Stimulated activated naive B cell treated with anti-CD40 and anti-IgM and Interleukin-4, amounts not matched to agents 10 μg/mL and 1 μg/mL and 100 μg/mL, for 72 hours (primary cell): ENCODE measurements at regions not wholly inside any gene's neighbourhood (a gene's known extent, or its start where the extent isn't known, plus 50 kb on each side); places are given as distances from the start of the nearest gene placed in this dataset.
"Not testable (repeated sequence)": the region's sequence is repeated elsewhere in the genome, so short reads cannot be mapped to it uniquely, and the experiment has no call there.

ENCODE experiments used
- ATAC-seq, 2 donors: fragments of 150-1000 bp; cut with Tn5 transposase; replicated peaks; 2 replicates each; pipeline ENCODE4 v1.10.0; 2021; ENCODE audit warnings: moderate library complexity in 1 of 2
- DNase-seq: peaks from one replicate; pipeline ENCODE4 v3.0.0; 2021
- H3K27ac Mint-ChIP-seq: one replicate; pipeline ENCODE4 v1.8.0; 2022; ENCODE audit warnings: mild to moderate bottlenecking, mixed read lengths
- H3K27me3 Mint-ChIP-seq, 2 donors: one replicate each; pipeline ENCODE4 v1.8.0; 2022; ENCODE audit warnings: mixed read lengths in 2 of 2
- H3K36me3 Mint-ChIP-seq, 2 donors: one replicate each; pipeline ENCODE4 v1.8.0; 2022; ENCODE audit warnings: mixed read lengths in 2 of 2, mild to moderate bottlenecking in 1 of 2
- H3K4me1 Mint-ChIP-seq, 2 donors: one replicate each; pipeline ENCODE4 v1.8.0; 2022; ENCODE audit warnings: mixed read lengths in 2 of 2, mild to moderate bottlenecking in 1 of 2
- H3K4me3 Mint-ChIP-seq, 2 donors: one replicate each; pipeline ENCODE4 v1.8.0; 2022; ENCODE audit warnings: mild to moderate bottlenecking in 2 of 2, mixed read lengths in 2 of 2, moderate library complexity in 1 of 2
- H3K9me3 Mint-ChIP-seq, 2 donors: one replicate each; pipeline ENCODE4 v1.8.0; 2022; ENCODE audit warnings: mixed read lengths in 2 of 2, mild to moderate bottlenecking in 1 of 2

- H3K4me3 Mint-ChIP-seq: no peak overlapping the region
- peaks cover 8 to 23% of the 10 kb centered on the region in 2 donors for H3K27me3 Mint-ChIP-seq
- H3K27ac Mint-ChIP-seq: no peak overlapping the region
- ATAC-seq (peak; percentile 38 to 52), DNase-seq (no peak)
- no peaks in the 10 kb centered on the region for H3K36me3 Mint-ChIP-seq
- peaks cover 4 to 6% of the 10 kb centered on the region in 2 donors for H3K9me3 Mint-ChIP-seq
- no peaks in the 10 kb centered on the region for H3K4me1 Mint-ChIP-seq
Measured at GRCh38 chr12:131559517-131560516, 151.1 kb upstream of the SFSWAP start.

DNA sequence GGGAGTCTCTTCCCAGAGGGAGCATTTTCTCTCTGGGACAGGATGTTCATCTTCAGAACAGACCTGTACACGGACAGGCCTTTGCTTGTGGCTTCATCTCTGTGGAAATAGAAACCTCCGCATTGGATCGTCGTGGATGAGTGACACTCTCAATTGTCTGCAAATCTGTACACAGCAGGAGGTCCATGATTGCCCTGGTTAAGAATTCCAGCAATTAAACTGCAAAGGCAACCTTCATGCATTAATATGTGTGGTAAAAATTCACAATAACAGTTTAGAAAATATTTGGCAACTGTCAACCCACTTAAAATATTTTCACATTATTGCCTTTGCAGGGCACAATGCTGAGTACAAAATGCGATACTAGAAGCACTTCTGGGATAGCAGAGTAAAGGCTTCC is 149.8 kb upstream of the SFSWAP start:
- Mint-ChIP-seq H3K27ac (no peak overlapping the region), H3K4me3 (no peak overlapping the region), H3K9me3 (peaks cover 4 to 6% of the 10 kb centered on the region in 2 donors), H3K4me1 (no peaks in the 10 kb centered on the region), H3K27me3 (peaks cover 12 to 26% of the 10 kb centered on the region in 2 donors), H3K36me3 (no peaks in the 10 kb centered on the region)
- ATAC-seq: no peak
- no peak for DNase-seq

- H3K36me3 Mint-ChIP-seq: no peaks in the 10 kb centered on the region
- no peak overlapping the region for H3K27ac Mint-ChIP-seq
Measured at GRCh38 chr12:131561891-131562684, 148.8 kb upstream of the SFSWAP start.

DNA sequence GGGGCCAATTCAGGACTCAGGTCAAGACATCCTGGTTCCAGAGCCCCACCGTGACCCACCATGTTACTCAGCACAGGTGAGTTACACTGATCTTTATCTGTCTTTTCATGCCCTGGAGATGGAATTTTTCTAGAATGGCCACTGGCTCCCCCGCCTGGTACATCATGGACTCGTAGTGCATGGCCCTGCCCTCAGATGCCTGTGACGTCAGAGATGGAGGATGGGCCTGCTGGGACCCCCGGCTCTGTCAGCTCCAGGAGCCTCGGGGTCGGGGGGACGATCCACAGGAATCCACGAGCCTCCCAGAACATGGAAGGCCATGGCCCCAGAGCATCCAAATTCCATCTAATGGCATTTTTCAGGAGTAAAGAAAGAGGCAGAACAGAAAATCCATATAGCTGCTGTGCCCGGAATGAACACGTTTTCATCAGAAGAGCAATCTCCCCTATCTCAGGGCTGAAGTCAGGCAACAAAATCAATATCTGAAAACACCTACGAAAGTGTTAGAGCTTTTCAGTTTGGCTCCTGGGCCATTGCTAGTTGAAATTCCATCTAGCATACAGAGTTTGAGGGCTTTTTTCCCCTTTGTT is 146.7 kb upstream of the SFSWAP start:
- H3K27me3 Mint-ChIP-seq: peaks cover 25 to 39% of the 10 kb centered on the region in 2 donors
- H3K9me3 Mint-ChIP-seq, H3K36me3 Mint-ChIP-seq, H3K4me3 Mint-ChIP-seq, H3K4me1 Mint-ChIP-seq, H3K27ac Mint-ChIP-seq, DNase-seq: not testable (repeated sequence)
- ATAC-seq: peak in 1 of 2 donors; percentile 41

More at GRCh38 chr12:131561891-131562684, 148.8 kb upstream of the SFSWAP start:
- DNase-seq (no peak), ATAC-seq (no peak)
- Mint-ChIP-seq H3K4me3 (no peak overlapping the region), H3K4me1 (no peaks in the 10 kb centered on the region), H3K27me3 (peaks cover 11 to 24% of the 10 kb centered on the region in 2 donors), H3K9me3 (peaks cover 4 to 6% of the 10 kb centered on the region in 2 donors)

- Mint-ChIP-seq H3K4me1 (no peaks in the 10 kb centered on the region), H3K27ac (no peak overlapping the region), H3K27me3 (peaks cover 29 to 44% of the 10 kb centered on the region in 2 donors), H3K36me3 (no peaks in the 10 kb centered on the region), H3K4me3 (no peak overlapping the region), H3K9me3 (peaks cover 4 to 6% of the 10 kb centered on the region in 2 donors)
- no peak for ATAC-seq
- no peak for DNase-seq
Measured at GRCh38 chr12:131564845-131565244, 146.0 kb upstream of the SFSWAP start.

DNA sequence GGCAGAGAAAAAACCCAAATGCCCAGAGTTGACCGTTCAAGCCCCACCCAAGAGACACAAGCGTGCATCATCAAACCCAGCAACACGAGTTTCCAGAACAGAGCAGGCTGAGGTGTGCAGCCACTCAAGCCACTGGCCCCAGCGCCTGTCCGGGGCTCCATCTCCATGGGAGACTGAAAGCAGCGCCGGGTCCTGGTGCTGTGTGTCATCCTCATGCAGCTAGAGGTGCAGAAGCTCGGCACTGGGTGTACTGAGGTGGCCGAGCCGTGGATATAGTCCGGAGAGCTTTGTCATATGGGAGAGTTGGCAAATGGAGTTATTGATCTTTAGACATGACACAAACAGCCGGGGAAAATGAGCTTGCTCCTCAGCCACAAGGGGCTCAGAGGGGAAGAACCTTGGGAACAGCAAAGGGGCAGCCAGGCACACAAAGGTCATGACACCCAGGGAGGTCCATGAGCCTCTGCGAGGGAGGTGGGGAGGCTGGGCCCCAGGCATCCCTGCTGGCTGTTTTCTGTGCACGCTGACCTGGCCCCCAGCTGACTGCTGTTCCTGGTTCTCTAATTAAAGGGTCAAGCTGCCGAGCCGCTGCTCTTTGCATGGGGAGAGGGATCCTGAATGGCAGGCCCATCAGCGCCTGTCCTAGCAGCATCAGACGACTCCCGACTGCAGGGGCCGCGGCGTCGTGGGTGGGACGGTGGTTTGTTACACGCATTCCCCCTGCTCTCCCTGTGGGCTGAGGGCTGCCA is 145.4 kb upstream of the SFSWAP start:
- Mint-ChIP-seq H3K4me3 (no peak overlapping the region), H3K4me1 (no peaks in the 10 kb centered on the region), H3K36me3 (no peaks in the 10 kb centered on the region), H3K27me3 (peaks cover 32 to 47% of the 10 kb centered on the region in 2 donors), H3K9me3 (peaks cover 2% of the 10 kb centered on the region in 2 donors), H3K27ac (no peak overlapping the region)
- ATAC-seq: no peak
- DNase-seq: no peak

GRCh38 chr12:131568336-131568735 is 142.6 kb upstream of the SFSWAP start:
- ATAC-seq: no peak
- no peak for DNase-seq
- peaks cover 40 to 51% of the 10 kb centered on the region in 2 donors for H3K27me3 Mint-ChIP-seq
- H3K27ac Mint-ChIP-seq: no peak overlapping the region
- no peaks in the 10 kb centered on the region for H3K4me1 Mint-ChIP-seq
- H3K4me3 Mint-ChIP-seq: no peak overlapping the region
- no peaks in the 10 kb centered on the region for H3K9me3 Mint-ChIP-seq
- H3K36me3 Mint-ChIP-seq: no peaks in the 10 kb centered on the region

DNA sequence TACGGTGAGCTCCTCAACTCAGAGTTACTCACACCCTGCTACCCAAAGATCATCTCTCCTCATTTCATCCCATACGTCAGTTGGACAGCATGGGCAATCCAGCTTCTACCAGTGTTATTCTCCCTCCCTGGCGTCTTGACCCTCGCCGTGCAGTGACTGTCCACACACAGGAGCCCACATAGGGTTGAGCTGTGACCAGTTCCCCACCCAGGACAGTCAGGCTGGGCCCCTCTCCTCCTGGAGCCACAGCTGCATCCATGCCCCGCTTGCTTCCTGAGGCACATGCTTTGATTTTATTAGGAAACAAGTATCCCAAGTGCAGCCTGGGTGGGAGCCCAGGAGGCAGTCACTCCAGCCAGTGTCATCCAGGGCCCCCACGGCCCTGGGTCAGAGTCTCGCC is 140.3 kb upstream of the SFSWAP start:
- Mint-ChIP-seq H3K36me3 (no peaks in the 10 kb centered on the region), H3K27me3 (peaks cover 40 to 41% of the 10 kb centered on the region in 2 donors), H3K4me1 (no peaks in the 10 kb centered on the region), H3K27ac (no peak overlapping the region), H3K4me3 (no peak overlapping the region), H3K9me3 (no peaks in the 10 kb centered on the region)
- ATAC-seq (no peak), DNase-seq (no peak)

- Mint-ChIP-seq H3K27ac (no peak overlapping the region), H3K36me3 (no peaks in the 10 kb centered on the region), H3K4me1 (no peaks in the 10 kb centered on the region), H3K27me3 (peaks cover 34% of the 10 kb centered on the region in 2 donors), H3K9me3 (peaks cover 0 to 6% of the 10 kb centered on the region in 2 donors), H3K4me3 (no peak overlapping the region)
- ATAC-seq (no peak), DNase-seq (no peak)
Measured at GRCh38 chr12:131571827-131572226, 139.1 kb upstream of the SFSWAP start.

- Mint-ChIP-seq H3K36me3 (no peaks in the 10 kb centered on the region), H3K4me3 (no peak overlapping the region), H3K27ac (no peak overlapping the region), H3K27me3 (peaks cover 28 to 34% of the 10 kb centered on the region in 2 donors), H3K9me3 (peaks cover 0 to 6% of the 10 kb centered on the region in 2 donors), H3K4me1 (no peaks in the 10 kb centered on the region)
- DNase-seq (no peak), ATAC-seq (no peak)
Measured at GRCh38 chr12:131572626-131573025, 138.3 kb upstream of the SFSWAP start.

DNA sequence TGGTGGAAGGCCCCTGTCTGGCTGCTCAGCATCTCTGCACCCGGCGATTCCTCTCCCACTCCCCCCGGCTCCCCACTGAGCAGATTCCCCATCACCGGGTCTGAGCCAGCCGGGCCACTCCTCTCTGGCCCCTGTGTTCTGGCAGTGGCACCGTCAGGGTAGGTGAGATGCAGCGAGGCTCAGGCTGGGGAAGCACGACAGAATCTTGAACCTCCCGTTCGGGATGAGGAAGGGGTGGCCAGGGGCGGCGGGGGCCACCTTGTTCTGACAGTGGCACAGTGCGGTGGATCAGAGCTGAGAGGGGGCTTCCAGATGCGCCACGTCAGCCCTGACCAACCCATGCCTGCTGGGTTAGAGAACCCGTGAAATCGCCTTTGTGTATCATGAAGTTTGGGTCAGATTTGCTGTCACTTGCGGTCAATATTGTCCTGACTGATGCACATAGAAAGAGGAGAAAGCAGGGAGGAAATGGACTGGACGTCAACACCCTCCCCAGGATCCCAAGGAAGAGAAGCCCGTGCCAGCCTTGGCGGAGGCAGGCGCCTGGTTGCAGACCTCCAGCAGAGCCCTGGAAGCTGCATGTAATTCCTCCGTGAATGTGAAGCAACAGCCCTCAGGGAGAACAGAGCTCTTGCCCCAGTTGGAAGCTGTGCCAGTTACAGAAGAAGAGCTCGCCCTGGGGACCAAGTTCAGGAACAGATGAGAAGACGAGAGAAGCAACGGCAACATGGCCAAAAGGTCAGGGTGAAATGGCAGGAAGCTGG is 137.1 kb upstream of the SFSWAP start:
- Mint-ChIP-seq H3K27ac (no peak overlapping the region), H3K9me3 (peaks cover 0 to 6% of the 10 kb centered on the region in 2 donors), H3K36me3 (no peaks in the 10 kb centered on the region), H3K4me3 (no peak overlapping the region), H3K27me3 (peaks cover 27 to 34% of the 10 kb centered on the region in 2 donors), H3K4me1 (no peaks in the 10 kb centered on the region)
- no peak for ATAC-seq
- DNase-seq: no peak

GRCh38 chr12:131574395-131574771 is 136.5 kb upstream of the SFSWAP start:
- Mint-ChIP-seq H3K36me3 (no peaks in the 10 kb centered on the region), H3K4me3 (no peak overlapping the region), H3K4me1 (no peaks in the 10 kb centered on the region), H3K27me3 (peaks cover 27 to 31% of the 10 kb centered on the region in 2 donors), H3K9me3 (peaks cover 0 to 6% of the 10 kb centered on the region in 2 donors), H3K27ac (no peak overlapping the region)
- ATAC-seq (no peak), DNase-seq (no peak)

- Mint-ChIP-seq H3K36me3 (no peaks in the 10 kb centered on the region), H3K9me3 (peaks cover 0 to 6% of the 10 kb centered on the region in 2 donors), H3K27me3 (peaks cover 27 to 31% of the 10 kb centered on the region in 2 donors), H3K27ac (no peak overlapping the region), H3K4me3 (no peak overlapping the region), H3K4me1 (no peaks in the 10 kb centered on the region)
- ATAC-seq: no peak
- no peak for DNase-seq
Measured at GRCh38 chr12:131575371-131575770, 135.5 kb upstream of the SFSWAP start.
